ENCODE measurements at regions not wholly inside any gene's neighbourhood (a gene's known extent, or its start where the extent isn't known, plus 50 kb on each side); places are given as distances from the start of the nearest gene placed in this dataset.

- TF ChIP-seq CTCF (IDR thresholded peaks at IDR 0.05): no peak
- no peak for TF ChIP-seq POLR2A (IDR thresholded peaks at IDR 0.05)
Observed at GRCh38 chr12:87376722-87377121, 652.5 kb downstream of the C12orf50 start.

Measured in transverse colon (tissue), 3 donors.